GM19328 (cell line): ENCODE measurements at regions not wholly inside any gene's neighbourhood (a gene's known extent, or its start where the extent isn't known, plus 50 kb on each side); places are given as distances from the start of the nearest gene placed in this dataset.
A peak's percentile ranks its signal among the peaks of the same experiment; 100 is the strongest.

Experiments used
- ATAC-seq: cut with Tn5 transposase; IDR thresholded peaks from one replicate; pipeline ENCODE4 v1.9.1; 2021; ENCODE audit warnings: mild to moderate bottlenecking, moderate library complexity; ENCODE audit not compliant: unreplicated experiment

DNA sequence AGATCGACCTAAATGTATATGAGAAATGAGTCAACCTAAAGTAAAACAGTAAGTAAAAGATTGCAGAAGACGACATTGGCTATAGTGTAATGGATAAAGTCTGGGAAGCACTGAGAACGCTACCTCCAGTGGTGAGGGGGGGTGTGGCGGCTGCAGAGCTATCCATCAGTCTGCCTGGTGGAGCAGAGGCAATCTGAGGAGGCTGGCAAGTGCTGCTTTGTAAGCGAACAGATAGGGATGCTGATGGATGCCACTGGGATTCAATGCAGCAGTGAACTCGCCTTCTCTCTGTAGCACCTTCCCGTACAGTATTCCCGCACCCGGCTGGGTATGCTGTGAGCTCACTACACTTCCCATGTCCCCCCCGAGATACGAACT is 261.5 kb downstream of the NSG2 start:
- ATAC-seq = no peak

DNA sequence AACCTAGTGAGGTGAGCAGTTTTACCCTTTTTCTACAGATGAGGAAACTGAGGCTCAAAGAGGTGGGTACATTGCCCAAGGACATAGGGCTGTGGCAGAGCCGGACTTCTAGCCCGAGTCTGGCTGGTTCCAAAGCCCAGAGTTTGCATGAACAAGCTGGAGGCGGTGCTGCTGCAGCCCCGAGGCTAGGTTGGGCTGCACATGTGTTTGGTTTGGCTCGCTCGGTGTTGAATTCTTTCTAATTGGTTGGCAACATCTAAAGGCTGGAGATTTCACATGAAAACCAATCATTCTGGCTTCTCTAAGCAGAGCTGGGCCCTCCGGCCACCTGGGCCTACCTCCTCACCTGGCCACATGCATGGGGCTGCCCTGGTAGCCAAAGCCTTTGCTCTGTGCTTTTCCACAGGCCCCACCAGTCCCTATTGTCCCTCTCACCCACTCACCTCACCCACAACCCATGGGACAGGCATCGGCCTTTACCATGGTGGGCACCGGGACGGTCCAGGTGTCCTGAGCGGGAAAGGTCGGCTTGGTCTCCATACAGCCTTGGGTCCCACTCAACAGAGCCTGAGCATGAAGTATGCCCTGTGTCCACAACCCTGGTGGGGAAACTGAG is 262.3 kb downstream of the NSG2 start:
- no peak for ATAC-seq

DNA sequence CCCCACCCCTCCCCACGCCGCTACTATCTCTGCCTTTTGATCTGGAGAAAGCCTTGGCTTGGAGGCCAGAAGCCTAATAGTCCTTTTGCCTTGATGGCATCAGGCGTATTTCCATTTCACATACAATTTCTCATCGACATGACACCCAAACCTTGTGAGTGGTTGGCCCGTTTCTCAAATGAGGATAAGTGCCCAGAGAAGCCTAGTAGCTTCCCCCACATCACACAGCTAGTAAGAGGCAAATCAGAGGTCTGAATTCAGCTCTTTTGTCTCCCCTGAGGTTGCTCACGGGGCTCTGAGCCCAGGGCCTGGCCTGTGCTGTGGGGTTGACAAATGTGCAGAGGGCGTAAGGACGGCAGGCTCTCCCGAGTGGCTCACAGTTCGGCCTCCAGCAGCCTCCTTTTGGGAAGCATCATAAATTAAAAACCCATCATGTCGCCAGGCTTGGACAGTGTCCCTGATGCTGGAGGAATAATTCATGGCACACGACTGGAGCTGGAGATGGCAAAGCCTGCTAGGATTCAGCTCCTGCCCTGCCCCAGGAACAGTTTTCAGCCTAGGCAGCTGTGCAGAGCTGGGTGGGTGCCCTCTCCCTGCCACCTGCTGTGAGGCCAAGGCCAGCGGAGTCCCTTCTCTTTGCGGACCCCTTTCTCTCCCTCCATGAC is 263.8 kb downstream of the NSG2 start:
- ATAC-seq = no peak

DNA sequence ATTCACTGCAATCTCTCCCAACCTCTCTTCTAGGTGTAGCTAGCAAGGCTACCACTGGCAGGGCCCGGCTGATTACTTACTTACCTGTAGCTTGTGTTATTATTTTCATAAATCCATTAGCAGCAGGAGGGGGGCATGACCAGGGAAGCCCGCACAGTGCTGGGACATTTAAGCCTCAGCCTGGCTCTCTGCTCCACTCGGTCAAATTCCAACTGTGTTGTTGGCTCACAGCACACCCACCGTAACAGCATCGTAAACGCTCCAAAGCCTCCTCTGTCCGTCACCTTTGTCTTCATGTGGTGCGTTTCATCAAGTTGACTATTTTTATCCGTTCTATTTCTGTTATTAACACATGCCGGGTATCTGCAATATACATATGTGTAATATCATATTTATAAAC is 264.7 kb downstream of the NSG2 start:
- no peak for ATAC-seq

DNA sequence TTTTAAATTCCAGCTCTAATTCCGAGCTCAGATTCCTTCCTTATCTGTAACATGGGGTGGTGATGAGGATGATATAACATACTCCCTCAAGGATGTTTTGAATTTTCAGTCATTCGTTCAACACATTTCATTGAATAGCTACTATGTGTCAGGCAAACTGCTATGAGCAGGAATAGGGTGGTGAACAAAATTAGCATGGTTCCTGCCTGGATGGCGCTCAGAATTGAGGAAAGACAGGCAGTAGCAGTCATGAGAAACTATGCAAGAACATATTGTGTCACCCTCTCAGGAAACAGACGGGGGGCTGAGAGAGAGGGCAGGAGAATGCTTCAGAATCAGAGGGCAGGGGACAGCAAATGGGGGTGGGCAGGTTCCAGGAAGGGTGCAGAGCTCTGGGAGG is 265.2 kb downstream of the NSG2 start:
- ATAC-seq = no peak

DNA sequence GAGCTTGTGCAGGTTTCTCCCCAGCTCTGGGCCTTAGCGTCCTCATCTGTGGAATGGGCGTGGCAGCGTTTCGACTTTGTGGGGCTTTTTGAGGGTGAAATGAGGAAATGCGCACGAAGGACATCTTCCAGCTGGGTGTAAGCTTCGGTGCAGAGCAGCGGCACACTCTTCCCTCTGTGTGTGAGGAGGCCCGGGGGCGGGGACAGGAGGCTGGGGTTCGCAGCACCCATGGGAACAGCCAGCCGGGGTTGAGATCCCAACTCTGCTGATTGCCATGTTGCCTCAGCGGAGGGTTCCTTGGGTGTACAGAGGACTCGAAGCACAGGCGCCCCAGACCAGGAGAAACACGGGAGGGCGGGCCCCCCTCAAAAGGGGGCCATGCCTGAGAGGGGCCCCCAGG is 265.6 kb downstream of the NSG2 start:
- no peak for ATAC-seq

DNA sequence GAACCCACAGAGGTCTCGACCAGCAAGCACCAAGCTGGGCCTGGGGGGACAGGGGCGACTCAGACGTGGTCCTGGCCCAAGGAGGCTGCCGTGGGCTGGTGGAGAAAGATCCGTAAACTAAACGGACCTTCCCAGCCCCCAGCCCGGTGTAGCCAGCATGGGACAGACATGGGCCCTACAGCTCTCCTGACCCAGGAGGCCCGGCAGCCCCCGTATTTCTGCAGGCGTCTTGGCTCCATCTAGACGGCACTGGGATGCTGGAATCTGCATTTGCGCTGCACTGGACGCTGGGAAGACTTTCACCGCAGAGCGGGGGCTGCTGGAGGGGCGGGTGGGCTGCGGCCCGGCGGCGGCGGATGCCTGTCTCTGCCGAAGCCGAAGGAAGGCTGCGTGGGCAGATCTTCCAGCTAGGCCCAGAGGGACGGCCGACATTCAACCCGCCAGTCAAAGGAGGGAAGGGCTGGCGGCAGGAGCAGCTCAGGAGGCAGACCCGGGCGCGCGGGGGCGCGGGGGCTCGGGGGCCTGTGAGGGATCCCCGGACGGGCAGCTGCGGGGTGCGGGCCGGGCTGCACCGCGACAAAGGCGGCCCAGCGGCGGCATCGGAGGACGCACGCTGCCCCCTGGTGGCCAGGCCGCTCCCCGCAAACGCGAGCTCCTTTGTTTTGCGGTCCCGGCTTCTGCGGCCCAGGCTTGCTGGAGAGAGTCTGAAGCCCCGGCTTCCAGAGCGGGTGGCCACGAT is 266.2 kb downstream of the NSG2 start:
- ATAC-seq = no peak

DNA sequence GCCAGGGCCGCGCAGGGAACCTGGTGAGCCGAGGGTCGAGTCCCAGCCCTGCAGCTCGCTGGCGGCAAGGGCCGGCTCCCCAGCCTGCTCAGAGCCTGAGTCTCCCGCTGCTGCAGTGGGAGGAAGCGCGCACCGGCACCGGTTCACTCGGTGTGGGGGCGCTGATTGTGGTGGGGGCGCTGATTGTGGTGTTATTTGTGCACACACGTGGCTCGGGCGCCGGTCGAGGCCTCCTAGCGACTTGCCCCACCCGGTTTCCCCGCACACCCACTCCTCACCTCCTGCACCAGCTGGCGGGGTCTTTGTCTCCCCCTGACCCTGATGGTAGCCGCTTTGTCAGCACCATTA is 266.7 kb downstream of the NSG2 start:
- ATAC-seq = no peak

DNA sequence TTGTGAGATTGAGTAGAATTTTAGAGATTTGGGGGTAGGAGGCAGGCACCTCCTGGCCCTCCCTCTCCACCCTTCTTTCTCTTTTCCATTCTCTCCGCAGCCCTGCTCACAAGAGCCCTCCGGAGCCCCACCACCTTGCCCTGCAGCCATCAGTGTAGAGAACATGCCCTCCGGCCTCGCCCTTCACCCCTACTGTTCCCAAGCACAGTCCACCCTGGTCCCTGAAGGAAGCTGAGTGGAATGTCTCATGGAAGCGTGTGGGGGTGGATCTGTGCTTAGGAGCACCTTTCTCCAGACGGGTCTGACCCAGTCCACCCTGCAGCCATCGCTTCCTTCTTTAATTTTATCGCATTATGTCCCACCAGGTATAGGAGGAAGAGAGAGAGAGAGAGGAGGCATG is 267.1 kb downstream of the NSG2 start:
- ATAC-seq = no peak

DNA sequence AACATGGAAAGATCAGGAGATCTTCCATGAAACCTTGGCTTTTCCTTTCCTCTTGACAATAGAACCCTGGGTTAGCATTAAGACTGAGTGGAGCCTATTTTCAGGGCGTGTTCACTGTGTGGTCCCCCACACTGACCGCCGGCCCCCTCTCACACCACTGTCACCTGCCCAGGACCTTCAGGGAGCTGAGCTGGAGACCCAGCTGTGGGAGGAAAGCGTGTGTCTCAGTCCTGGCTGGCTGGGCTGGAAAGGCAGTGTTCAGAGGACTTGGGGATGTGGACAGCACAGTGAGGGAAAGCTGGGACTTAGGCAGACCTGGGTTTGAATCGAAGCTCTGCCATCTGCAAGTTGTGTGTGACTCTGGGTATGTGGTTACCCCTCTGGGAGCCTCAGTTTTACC is 268.1 kb downstream of the NSG2 start:
- no peak for ATAC-seq

DNA sequence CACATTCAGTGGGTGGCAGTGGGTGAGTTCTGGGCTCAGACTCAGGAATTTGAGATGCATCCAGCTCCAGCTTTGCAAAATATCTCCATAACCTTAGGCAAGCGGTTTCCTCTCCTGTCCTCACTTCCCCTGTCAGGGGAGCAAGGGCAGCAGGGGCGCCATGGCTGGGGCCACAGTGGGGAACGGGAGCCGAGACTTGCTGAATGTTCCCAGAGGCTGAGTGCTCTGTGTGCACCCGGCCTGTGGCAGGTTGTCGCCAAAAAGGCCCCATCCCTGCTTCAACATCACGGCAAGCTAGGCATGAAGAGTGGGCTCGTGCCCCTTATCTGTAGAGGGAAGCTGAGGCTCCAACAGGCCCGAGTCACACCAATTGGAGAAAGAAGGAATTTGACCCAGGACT is 268.8 kb downstream of the NSG2 start:
- ATAC-seq = no peak

DNA sequence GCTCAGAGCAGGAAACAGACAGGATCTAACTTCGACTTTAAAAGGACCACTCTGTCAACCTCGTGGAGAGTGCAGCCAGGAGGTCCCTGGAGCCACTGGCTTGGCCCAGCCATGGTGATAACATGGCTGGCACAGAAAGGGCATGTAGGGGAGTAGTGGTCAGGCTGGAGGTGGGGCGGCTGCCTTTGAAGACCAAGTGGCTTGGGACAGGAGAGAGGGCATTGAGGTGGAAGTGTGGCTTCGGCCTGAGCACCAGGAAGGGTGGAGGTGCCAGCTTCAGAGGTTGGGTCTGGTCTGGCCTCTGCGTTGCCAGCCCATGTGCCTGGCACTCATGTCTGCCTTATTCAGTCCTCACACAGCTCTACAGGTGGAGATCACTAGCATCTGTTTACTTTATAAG is 270.0 kb downstream of the NSG2 start:
- no peak for ATAC-seq

DNA sequence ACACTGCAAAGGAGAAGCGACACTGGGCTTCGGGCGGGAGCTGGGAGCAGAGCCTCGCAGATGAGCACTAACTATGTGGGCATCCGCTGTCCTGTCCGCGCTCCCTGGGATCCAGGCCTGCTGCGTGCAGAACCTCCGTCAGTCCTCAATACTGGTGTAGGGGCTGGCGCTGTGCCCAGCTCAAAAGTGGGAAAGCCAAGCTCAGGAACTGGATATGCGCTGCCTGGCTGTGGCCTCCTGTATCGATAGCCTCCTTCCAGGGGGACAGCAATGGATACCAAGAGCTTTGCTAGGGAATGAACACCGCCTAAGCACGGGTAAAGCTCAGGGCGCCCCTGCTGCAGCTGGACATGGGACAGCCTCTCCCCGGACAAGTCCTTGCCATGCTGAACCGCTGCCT is 270.4 kb downstream of the NSG2 start:
- no peak for ATAC-seq

DNA sequence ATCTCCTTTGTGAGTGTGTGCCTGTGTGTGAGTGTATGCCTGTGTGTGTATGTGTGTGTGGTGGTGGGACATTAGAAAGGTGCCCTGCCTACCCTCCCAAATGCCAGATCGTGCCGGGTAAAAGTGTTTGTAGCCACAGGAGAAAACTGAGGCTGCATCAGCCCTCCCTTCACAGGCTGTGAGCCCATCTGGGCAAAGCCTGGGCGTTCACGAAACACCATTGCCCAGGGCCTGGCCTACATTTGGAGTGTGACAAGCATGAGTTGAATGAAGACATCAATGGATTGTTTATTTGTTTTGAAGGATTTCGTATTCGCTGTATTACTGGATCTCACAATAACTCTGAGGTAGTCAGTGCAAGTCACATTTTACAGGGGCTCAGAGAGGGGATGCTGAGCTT is 270.8 kb downstream of the NSG2 start:
- ATAC-seq = no peak

DNA sequence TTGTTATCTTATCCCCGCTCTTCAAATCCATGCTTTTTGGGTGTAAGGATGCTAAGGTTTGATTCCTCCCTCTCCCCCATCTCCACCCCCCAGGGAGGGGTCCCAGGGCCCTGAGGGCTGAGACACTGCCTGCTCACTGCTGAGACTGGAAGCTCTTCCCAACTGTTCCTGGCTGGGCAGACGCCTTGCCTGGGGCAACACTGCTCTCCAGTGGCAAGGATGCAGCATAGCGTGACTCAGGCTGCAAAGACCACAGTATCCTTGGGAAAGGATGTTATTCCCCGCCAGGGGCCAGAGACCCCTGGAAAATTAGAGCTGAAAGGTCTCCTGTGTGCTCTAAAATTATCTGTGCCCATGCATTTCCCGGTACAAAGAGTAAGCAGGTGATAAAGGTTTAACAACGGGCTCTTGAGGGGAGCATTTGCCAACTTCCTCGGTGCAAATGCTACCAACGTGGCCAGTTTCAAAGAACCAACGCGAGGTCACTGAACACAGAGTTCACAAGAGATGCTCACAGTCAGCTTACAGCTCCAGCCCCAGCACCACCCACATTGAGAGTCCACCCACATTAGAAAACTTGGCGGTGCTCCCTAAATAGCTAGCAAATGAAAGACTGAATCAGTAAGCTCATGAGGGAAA is 271.9 kb downstream of the NSG2 start:
- ATAC-seq = no peak

DNA sequence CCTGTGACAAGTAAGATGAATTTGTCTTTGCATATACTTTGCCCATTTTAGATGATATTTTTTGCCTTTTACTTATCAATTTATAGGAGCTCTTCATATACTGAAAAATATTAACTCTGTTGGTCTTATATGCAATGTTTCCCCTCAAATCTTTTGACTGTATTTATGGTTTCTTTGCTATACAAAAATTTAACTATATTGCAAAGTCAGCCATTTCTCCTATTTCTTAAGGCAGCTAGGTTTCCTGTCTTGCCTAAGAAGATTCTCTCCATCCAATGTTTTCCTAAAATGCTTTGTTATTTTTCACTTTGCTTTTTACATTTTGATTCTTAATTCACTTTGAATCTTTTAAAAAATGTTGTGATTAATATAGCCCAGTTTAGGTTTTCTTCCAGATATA is 273.1 kb downstream of the NSG2 start:
- no peak for ATAC-seq

DNA sequence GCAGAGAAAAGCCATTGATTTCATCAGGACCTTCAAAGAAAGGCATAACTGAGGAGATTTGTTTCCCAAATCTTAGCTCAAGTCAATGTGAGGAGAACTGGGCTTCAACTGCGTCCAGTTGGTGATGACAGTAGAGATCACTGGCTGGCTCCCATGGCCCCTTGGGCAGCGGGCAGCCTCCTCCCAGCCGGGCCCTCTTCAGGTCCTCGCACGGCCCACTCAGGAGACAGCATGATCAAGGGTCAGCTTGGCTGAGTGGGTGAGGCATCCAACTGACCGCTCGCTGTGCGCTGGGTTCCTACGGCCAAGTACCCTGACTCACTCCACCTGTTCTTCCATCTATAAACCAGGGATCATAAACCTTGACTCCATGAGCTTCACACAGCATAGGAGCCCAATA is 274.0 kb downstream of the NSG2 start:
- no peak for ATAC-seq

DNA sequence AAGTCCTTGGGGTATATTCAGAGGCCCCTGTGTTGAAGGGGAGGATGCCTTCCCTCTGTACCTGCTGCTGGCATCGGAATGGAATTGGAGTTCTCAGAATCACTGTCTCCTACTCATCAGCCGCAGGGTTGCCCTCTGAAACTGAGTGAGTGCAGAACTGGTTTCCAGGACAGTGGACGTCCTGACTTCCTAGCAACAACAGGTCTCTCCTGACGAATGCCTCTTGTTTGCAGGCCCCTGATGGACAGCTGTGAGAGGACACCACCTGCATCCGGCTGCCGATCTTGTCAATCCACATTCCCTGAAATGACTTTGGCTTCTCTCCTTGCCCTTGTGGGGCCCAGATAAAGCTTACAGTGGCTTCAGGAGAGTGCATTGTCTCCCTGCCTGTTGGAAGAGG is 274.5 kb downstream of the NSG2 start:
- no peak for ATAC-seq

DNA sequence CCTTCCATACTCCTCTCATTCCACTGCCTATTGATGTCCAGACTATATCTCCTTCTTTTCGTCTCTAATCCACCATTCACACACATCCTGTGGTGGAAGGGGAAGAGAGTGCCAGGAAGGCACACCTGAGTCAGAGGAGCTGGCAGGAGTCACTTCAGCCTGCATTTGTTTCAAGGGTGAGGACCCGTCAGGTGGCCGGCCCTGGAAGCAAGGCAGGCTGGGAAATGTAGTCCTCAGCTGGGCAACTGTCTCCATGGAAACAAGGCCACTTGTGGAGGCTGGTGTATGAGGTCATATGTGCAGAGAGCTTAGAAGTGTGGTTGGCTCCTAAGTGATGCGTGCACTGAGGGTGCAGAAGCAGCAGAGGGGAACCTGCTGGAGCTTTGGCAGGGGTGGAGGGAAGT is 278.4 kb downstream of the NSG2 start:
- ATAC-seq = peak; percentile 73

DNA sequence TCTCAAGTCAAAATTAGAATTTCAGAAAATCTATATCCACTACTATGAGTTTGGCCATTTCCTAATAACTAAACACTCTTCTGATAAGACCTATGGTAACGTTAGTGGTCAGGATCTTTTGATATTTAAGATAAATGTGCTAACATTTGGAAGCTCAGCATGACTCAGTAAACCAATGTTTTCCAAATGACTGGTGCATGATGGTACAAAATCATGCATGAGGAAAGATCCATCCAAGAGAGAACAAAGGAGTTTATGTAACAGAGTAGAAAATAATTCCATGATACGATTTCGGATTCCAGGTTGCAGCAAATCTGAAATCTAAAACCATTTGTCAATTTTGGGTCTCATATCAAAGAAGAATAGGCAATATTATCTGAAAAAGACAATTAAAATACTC is 279.2 kb downstream of the NSG2 start:
- ATAC-seq = no peak

DNA sequence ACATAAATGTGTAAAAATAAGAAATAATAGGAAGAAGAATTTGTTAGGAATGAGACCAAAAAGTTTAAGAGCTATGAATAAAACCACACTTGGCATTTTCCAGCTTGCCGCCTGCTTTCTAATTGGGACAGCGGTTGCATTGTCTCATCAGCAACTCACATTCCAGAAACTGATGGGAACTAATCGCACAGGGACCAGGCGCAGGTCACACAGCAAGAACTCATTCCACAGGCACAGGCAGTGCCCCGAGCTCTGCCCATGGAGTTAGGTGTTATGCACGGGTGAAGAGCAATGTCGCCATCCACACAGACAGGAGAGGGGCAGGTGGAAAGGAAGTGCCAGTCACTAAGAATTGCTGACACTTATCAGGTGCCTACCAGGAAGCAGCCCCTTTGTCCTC is 279.9 kb downstream of the NSG2 start:
- no peak for ATAC-seq

DNA sequence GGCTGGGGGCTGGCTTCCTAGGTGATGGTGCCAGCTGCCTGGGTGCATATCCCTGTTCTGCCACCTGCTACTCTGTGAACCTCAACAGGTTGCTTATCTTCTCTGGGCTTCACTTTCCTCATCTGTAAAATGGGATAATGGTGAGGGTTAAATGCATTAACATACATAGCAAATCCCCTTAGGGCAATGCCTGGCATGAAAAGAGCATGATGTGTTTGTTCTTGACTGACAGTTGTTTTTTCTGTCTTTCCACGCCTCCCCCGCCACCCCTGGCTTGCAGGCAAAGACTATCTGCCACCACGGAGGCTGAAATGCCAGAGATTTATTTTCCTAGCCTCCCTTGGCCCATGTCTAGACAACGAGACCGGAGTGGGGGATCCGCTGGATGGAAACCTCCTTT is 280.5 kb downstream of the NSG2 start:
- ATAC-seq = no peak
